HepG2 (cell line): ENCODE measurements at regions not wholly inside any gene's neighbourhood (a gene's known extent, or its start where the extent isn't known, plus 50 kb on each side); places are given as distances from the start of the nearest gene placed in this dataset.

Experiments
- BORCS8-MEF2B ChIP-seq: sonication (generic); formaldehyde crosslinking; IDR thresholded peaks from 2 replicates; pipeline ENCODE4 v1.8.0; 2022; ENCODE audit warnings: mild to moderate bottlenecking, missing genetic modification reagents
- MAFK ChIP-seq, 2 experiments: IDR thresholded peaks in 1 of 2; conservative IDR thresholded peaks in 1 of 2; 2 replicates each; pipeline ENCODE4 v1.6.1; 2011; ENCODE audit warnings: improper control_type of control experiment in 2 of 2, low read length in 2 of 2

GRCh38 chr22:42185915-42186439, 55.4 kb upstream of the CYP2D6 start:
- no peak for TF ChIP-seq MAFK (conservative IDR thresholded peaks at IDR 0.05 in 1 of 2, IDR thresholded peaks at IDR 0.05 in 1 of 2; ENCODE audit: low read length in 2 of 2)
- TF ChIP-seq BORCS8-MEF2B (CRISPR knock-in tag): no peak
